ENCODE measurements at regions not wholly inside any gene's neighbourhood (a gene's known extent, or its start where the extent isn't known, plus 50 kb on each side); places are given as distances from the start of the nearest gene placed in this dataset.

DNA sequence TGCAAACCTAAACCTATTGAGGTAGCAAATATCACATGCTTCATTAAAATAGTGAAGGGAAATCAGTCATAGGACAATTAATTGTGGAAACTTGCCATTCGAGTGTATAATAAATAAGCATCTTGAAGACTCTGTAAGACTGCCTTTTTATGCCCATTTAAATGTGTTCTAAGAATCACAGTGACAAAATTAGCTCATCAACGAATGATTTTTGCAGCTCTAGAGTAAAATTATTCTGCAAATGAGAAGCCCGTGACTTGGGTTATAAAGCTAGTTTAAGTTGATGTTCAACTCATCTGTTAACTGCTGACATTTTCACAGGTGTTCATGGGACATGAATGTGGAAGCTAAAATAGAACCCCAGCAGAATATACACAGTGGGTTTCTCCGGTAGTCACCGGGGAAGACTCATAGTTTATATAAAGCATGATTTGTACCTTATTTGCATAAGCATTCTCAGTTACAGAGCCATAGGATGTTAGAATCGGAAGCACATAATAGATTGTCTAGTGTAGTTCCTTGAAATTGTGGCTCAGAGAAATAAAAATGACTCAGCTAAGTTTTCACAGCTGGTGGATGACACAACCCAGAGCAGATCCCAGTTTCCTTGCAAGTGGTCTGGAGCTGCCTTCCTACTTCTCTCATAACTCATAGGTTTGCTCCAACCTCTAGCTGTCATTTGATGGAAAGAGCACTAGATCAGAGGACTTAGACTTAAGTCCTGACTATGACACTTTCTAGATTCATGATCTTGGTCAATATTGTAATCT is 107.3 kb downstream of the UCHL5 start:
- no peak overlapping the region for H4K8ac ChIP-seq (ENCODE audit: low read length)
- H3K9me3 ChIP-seq (ENCODE audit: control insufficient read depth, low read length), result no peaks in the 10 kb centered on the region
- H3K4me2 ChIP-seq (ENCODE audit: low read length, poor library complexity, severe bottlenecking), result no peak overlapping the region
- H3K4ac ChIP-seq (ENCODE audit: low read depth in 1 of 2, low read length in 2 of 2), result no peak overlapping the region
- no peaks in the 10 kb centered on the region for H3K79me1 ChIP-seq (replicated peaks; ENCODE audit: low read length, poor library complexity, severe bottlenecking)
- H3K27me3 ChIP-seq (ENCODE audit: control insufficient read depth in 1 of 2, insufficient read depth in 1 of 2, low read length in 2 of 2), result no peaks in the 10 kb centered on the region
- H3K9ac ChIP-seq (ENCODE audit: low read length), result peak overlapping the region; percentile 1
- no peak overlapping the region for H2BK5ac ChIP-seq (ENCODE audit: low read depth, low read length, poor library complexity, severe bottlenecking)
- peak; percentile 87 for DNase-seq
- H2BK120ac ChIP-seq (ENCODE audit: low read depth, low read length), result no peak overlapping the region
- no peak overlapping the region for H2AFZ ChIP-seq (ENCODE audit: low read depth, low read length)
- peaks cover 0 to 5% of the 10 kb centered on the region in 2 experiments for H3K36me3 ChIP-seq (ENCODE audit: control insufficient read depth in 1 of 2, insufficient read depth in 2 of 2, low read depth in 1 of 2, low read length in 2 of 2)
- H3K18ac ChIP-seq (ENCODE audit: low read depth in 1 of 2, low read length in 2 of 2), result no peak overlapping the region
- H3K14ac ChIP-seq (ENCODE audit: low read length in 2 of 2), result no peak overlapping the region
- H2AK5ac ChIP-seq (ENCODE audit: low read length, severe bottlenecking), result no peak overlapping the region
- H3K27ac ChIP-seq (ENCODE audit: low read length, poor library complexity, severe bottlenecking), result peak overlapping the region; percentile 85
- H2BK12ac ChIP-seq (ENCODE audit: low read length in 2 of 2), result no peak overlapping the region
- H3K4me1 ChIP-seq (ENCODE audit: control insufficient read depth, insufficient read depth, low read depth, low read length), result peaks cover 2% of the 10 kb centered on the region
- no peak overlapping the region for H3K4me3 ChIP-seq (ENCODE audit: insufficient read depth in 1 of 2, low read depth in 1 of 2, low read length in 2 of 2)
- no peak overlapping the region for H3K23ac ChIP-seq (ENCODE audit: low read length in 2 of 2)
- H4K91ac ChIP-seq (ENCODE audit: low read length), result no peak overlapping the region
- no peak overlapping the region for H2BK15ac ChIP-seq (ENCODE audit: low read depth, poor library complexity, severe bottlenecking)
- WGBS, result 47% methylated on average over 4 of the region's 6 CpGs

- H2AK5ac ChIP-seq (ENCODE audit: low read length, severe bottlenecking), result no peak overlapping the region
- H3K36me3 ChIP-seq (ENCODE audit: control insufficient read depth in 1 of 2, insufficient read depth in 2 of 2, low read depth in 1 of 2, low read length in 2 of 2), result peaks cover 0 to 5% of the 10 kb centered on the region in 2 experiments
- peak overlapping the region; percentile 1 for H3K9ac ChIP-seq (ENCODE audit: low read length)
- H2BK12ac ChIP-seq (ENCODE audit: low read length in 2 of 2), result no peak overlapping the region
- H3K23ac ChIP-seq (ENCODE audit: low read length in 2 of 2), result no peak overlapping the region
- no peak overlapping the region for H4K8ac ChIP-seq (ENCODE audit: low read length)
- WGBS, result 86% methylated on average over 2 of the region's 2 CpGs
- peak overlapping the region; percentile 63 for H3K27ac ChIP-seq (ENCODE audit: low read length, poor library complexity, severe bottlenecking)
- no peaks in the 10 kb centered on the region for H3K79me1 ChIP-seq (replicated peaks; ENCODE audit: low read length, poor library complexity, severe bottlenecking)
- DNase-seq, result peak; percentile 33
- no peaks in the 10 kb centered on the region for H3K9me3 ChIP-seq (ENCODE audit: control insufficient read depth, low read length)
- H3K4me2 ChIP-seq (ENCODE audit: low read length, poor library complexity, severe bottlenecking), result no peak overlapping the region
- H3K14ac ChIP-seq (ENCODE audit: low read length in 2 of 2), result no peak overlapping the region
- H2BK15ac ChIP-seq (ENCODE audit: low read depth, poor library complexity, severe bottlenecking), result no peak overlapping the region
- no peak overlapping the region for H2AFZ ChIP-seq (ENCODE audit: low read depth, low read length)
- peak overlapping the region in 1 of 2 experiments; percentile 48 for H3K18ac ChIP-seq (ENCODE audit: low read depth in 1 of 2, low read length in 2 of 2)
- no peak overlapping the region for H3K4ac ChIP-seq (ENCODE audit: low read depth in 1 of 2, low read length in 2 of 2)
- no peak overlapping the region for H2BK5ac ChIP-seq (ENCODE audit: low read depth, low read length, poor library complexity, severe bottlenecking)
- peaks cover 2% of the 10 kb centered on the region for H3K4me1 ChIP-seq (ENCODE audit: control insufficient read depth, insufficient read depth, low read depth, low read length)
- H3K4me3 ChIP-seq (ENCODE audit: insufficient read depth in 1 of 2, low read depth in 1 of 2, low read length in 2 of 2), result no peak overlapping the region
- no peak overlapping the region for H2BK120ac ChIP-seq (ENCODE audit: low read depth, low read length)
- no peak overlapping the region for H4K91ac ChIP-seq (ENCODE audit: low read length)
- no peaks in the 10 kb centered on the region for H3K27me3 ChIP-seq (ENCODE audit: control insufficient read depth in 1 of 2, insufficient read depth in 1 of 2, low read length in 2 of 2)
These were observed 106.5 kb downstream of the UCHL5 start for GRCh38 chr1:192952646-192953045.

- H3K18ac ChIP-seq (ENCODE audit: low read depth in 1 of 2, low read length in 2 of 2), result no peak overlapping the region
- no peak overlapping the region for H2AFZ ChIP-seq (ENCODE audit: low read depth, low read length)
- no peak overlapping the region for H3K4ac ChIP-seq (ENCODE audit: low read depth in 1 of 2, low read length in 2 of 2)
- no peak overlapping the region for H3K14ac ChIP-seq (ENCODE audit: low read length in 2 of 2)
- no peaks in the 10 kb centered on the region for H3K9me3 ChIP-seq (ENCODE audit: control insufficient read depth, low read length)
- no peak overlapping the region for H2BK12ac ChIP-seq (ENCODE audit: low read length in 2 of 2)
- H3K9ac ChIP-seq (ENCODE audit: low read length), result no peak overlapping the region
- H3K79me1 ChIP-seq (replicated peaks; ENCODE audit: low read length, poor library complexity, severe bottlenecking), result no peaks in the 10 kb centered on the region
- H3K27me3 ChIP-seq (ENCODE audit: control insufficient read depth in 1 of 2, insufficient read depth in 1 of 2, low read length in 2 of 2), result no peaks in the 10 kb centered on the region
- no peak overlapping the region for H2BK5ac ChIP-seq (ENCODE audit: low read depth, low read length, poor library complexity, severe bottlenecking)
- 82% methylated on average over 7 of the region's 7 CpGs for WGBS
- H3K27ac ChIP-seq (ENCODE audit: low read length, poor library complexity, severe bottlenecking), result no peak overlapping the region
- H2BK15ac ChIP-seq (ENCODE audit: low read depth, poor library complexity, severe bottlenecking), result no peak overlapping the region
- H2BK120ac ChIP-seq (ENCODE audit: low read depth, low read length), result no peak overlapping the region
- no peak overlapping the region for H3K4me2 ChIP-seq (ENCODE audit: low read length, poor library complexity, severe bottlenecking)
- peaks cover 2% of the 10 kb centered on the region for H3K4me1 ChIP-seq (ENCODE audit: control insufficient read depth, insufficient read depth, low read depth, low read length)
- no peak overlapping the region for H4K8ac ChIP-seq (ENCODE audit: low read length)
- H2AK5ac ChIP-seq (ENCODE audit: low read length, severe bottlenecking), result no peak overlapping the region
- H3K23ac ChIP-seq (ENCODE audit: low read length in 2 of 2), result no peak overlapping the region
- no peak overlapping the region for H4K91ac ChIP-seq (ENCODE audit: low read length)
- H3K4me3 ChIP-seq (ENCODE audit: insufficient read depth in 1 of 2, low read depth in 1 of 2, low read length in 2 of 2), result no peak overlapping the region
- peaks cover 0 to 5% of the 10 kb centered on the region in 2 experiments for H3K36me3 ChIP-seq (ENCODE audit: control insufficient read depth in 1 of 2, insufficient read depth in 2 of 2, low read depth in 1 of 2, low read length in 2 of 2)
- DNase-seq, result peak; percentile 59
These were observed 104.4 kb downstream of the UCHL5 start for GRCh38 chr1:192954705-192955265.

DNA sequence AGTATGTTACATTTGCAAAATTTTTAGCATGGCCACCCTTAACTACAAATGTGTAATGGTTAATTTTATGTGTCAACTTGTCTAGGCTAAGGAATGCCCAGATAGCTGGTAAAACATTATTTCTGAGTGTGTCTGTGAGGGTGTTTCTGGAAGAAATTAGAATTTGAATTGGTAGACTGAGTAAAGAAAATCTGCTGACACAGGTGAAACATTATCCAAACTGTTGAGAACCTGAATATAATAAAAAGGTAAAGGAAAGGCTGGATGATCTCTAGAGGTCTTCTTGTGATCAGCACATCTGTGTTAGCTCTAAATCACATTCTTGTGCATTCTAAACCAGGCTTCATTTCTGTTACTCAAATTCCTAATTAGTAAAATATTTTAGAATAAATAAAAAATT is 100.8 kb downstream of the UCHL5 start:
- Histone ChIP-seq H2BK15ac (ENCODE audit: low read depth, poor library complexity, severe bottlenecking) (no peak overlapping the region), H3K9ac (ENCODE audit: low read length) (no peak overlapping the region), H3K18ac (ENCODE audit: low read depth in 1 of 2, low read length in 2 of 2) (no peak overlapping the region), H2AK5ac (ENCODE audit: low read length, severe bottlenecking) (no peak overlapping the region), H3K4me1 (ENCODE audit: control insufficient read depth, insufficient read depth, low read depth, low read length) (no peaks in the 10 kb centered on the region), H3K4me2 (ENCODE audit: low read length, poor library complexity, severe bottlenecking) (no peak overlapping the region), H3K4me3 (ENCODE audit: insufficient read depth in 1 of 2, low read depth in 1 of 2, low read length in 2 of 2) (no peak overlapping the region), H3K9me3 (ENCODE audit: control insufficient read depth, low read length) (no peaks in the 10 kb centered on the region), H3K27me3 (ENCODE audit: control insufficient read depth in 1 of 2, insufficient read depth in 1 of 2, low read length in 2 of 2) (no peaks in the 10 kb centered on the region), H3K36me3 (ENCODE audit: control insufficient read depth in 1 of 2, insufficient read depth in 2 of 2, low read depth in 1 of 2, low read length in 2 of 2) (peaks cover 0 to 5% of the 10 kb centered on the region in 2 experiments), H2BK12ac (ENCODE audit: low read length in 2 of 2) (no peak overlapping the region), H3K27ac (ENCODE audit: low read length, poor library complexity, severe bottlenecking) (no peak overlapping the region), H2AFZ (ENCODE audit: low read depth, low read length) (no peak overlapping the region), H2BK5ac (ENCODE audit: low read depth, low read length, poor library complexity, severe bottlenecking) (no peak overlapping the region), H4K91ac (ENCODE audit: low read length) (no peak overlapping the region), H3K23ac (ENCODE audit: low read length in 2 of 2) (no peak overlapping the region), H2BK120ac (ENCODE audit: low read depth, low read length) (no peak overlapping the region), H4K8ac (ENCODE audit: low read length) (no peak overlapping the region), H3K4ac (ENCODE audit: low read depth in 1 of 2, low read length in 2 of 2) (no peak overlapping the region), H3K79me1 (replicated peaks; ENCODE audit: low read length, poor library complexity, severe bottlenecking) (no peaks in the 10 kb centered on the region), H3K14ac (ENCODE audit: low read length in 2 of 2) (no peak overlapping the region)
- no peak for DNase-seq

Measured in mesenchymal stem cell (in vitro differentiated cells and primary cell).